NOMO-1 treated with DMSO at 0.1 percent for 48 hours (cell line): ENCODE measurements at regions not wholly inside any gene's neighbourhood (a gene's known extent, or its start where the extent isn't known, plus 50 kb on each side); places are given as distances from the start of the nearest gene placed in this dataset.

Experiments
- DNase-seq: peaks from one replicate; lab custom pipeline; 2025; ENCODE audit not compliant: unreplicated experiment; lab: John Stamatoyannopoulos, UW

GRCh38 chr1:239675735-239676134, 289.4 kb downstream of the CHRM3 start:
- DNase-seq: no peak

GRCh38 chr1:239676522-239677273, 290.3 kb downstream of the CHRM3 start:
- no peak for DNase-seq

GRCh38 chr1:239677362-239677761, 291.0 kb downstream of the CHRM3 start:
- no peak for DNase-seq

GRCh38 chr1:239678181-239678580, 291.8 kb downstream of the CHRM3 start:
- DNase-seq: no peak

GRCh38 chr1:239682046-239682445, 295.7 kb downstream of the CHRM3 start:
- no peak for DNase-seq

GRCh38 chr1:239682960-239683359, 296.6 kb downstream of the CHRM3 start:
- no peak for DNase-seq

GRCh38 chr1:239686386-239686785, 300.0 kb downstream of the CHRM3 start:
- no peak for DNase-seq

GRCh38 chr1:239696317-239696716, 309.9 kb downstream of the CHRM3 start:
- DNase-seq: no peak

- DNase-seq: no peak
These were observed 314.3 kb downstream of the CHRM3 start for GRCh38 chr1:239700667-239701066.

GRCh38 chr1:239703075-239703474, 316.7 kb downstream of the CHRM3 start:
- no peak for DNase-seq

- DNase-seq: no peak
These were observed 320.0 kb downstream of the CHRM3 start for GRCh38 chr1:239706245-239706892.

- no peak for DNase-seq
These were observed 321.2 kb downstream of the CHRM3 start for GRCh38 chr1:239707615-239708014.

- no peak for DNase-seq
These were observed 322.3 kb downstream of the CHRM3 start for GRCh38 chr1:239708622-239709021.

GRCh38 chr1:239711768-239712167, 325.4 kb downstream of the CHRM3 start:
- DNase-seq: no peak

- DNase-seq: no peak
These were observed 330.9 kb downstream of the CHRM3 start for GRCh38 chr1:239717097-239717917.

- DNase-seq: no peak
These were observed 331.5 kb downstream of the CHRM3 start for GRCh38 chr1:239717918-239718184.

GRCh38 chr1:239718571-239718970, 332.2 kb downstream of the CHRM3 start:
- peak; percentile 1 for DNase-seq

GRCh38 chr1:239718997-239719628, 332.7 kb downstream of the CHRM3 start:
- DNase-seq: no peak

- DNase-seq: peak; percentile 29
These were observed 333.4 kb downstream of the CHRM3 start for GRCh38 chr1:239719642-239720258.

GRCh38 chr1:239722035-239722434, 335.7 kb downstream of the CHRM3 start:
- DNase-seq: no peak

- DNase-seq: no peak
These were observed 337.5 kb downstream of the CHRM3 start for GRCh38 chr1:239723776-239724367.
